ENCODE measurements at regions not wholly inside any gene's neighbourhood (a gene's known extent, or its start where the extent isn't known, plus 50 kb on each side); places are given as distances from the start of the nearest gene placed in this dataset.

DNA sequence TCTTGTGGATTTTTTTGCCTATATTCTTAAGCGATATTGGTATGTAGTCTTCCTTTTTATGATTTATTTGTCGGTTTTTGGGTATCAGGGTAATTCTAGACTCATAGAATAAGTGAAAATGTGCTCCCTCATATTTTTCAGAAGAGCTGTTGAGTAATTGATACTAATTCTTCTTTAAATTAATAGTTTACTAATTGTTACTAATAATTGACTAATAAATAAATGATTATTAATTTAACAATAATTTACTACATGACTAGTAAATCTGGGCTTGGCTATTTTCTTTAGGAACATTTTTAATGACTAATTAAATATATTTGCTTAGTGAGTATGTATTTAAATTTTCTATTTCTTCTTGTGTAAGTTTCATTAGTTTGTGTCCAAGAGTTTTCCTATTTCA, 325.0 kb downstream of the ADCYAP1 start:
- TF ChIP-seq YY1 (IDR thresholded peaks at IDR 0.05; ENCODE audit: insufficient read depth, insufficient read length), result no peak
- no peak for TF ChIP-seq ZNF274 (IDR thresholded peaks at IDR 0.05; ENCODE audit: low read depth, low read length)
- TF ChIP-seq SUZ12 (IDR thresholded peaks at IDR 0.05; ENCODE audit: extremely low read depth, insufficient read depth, insufficient read length), result no peak

Data from NT2/D1 (cell line).